GM12891 (cell line): ENCODE measurements at regions not wholly inside any gene's neighbourhood (a gene's known extent, or its start where the extent isn't known, plus 50 kb on each side); places are given as distances from the start of the nearest gene placed in this dataset.

ENCODE experiments used
- POLR2A ChIP-seq: IDR thresholded peaks from 2 replicates; pipeline ENCODE4 v1.6.1; 2011; ENCODE audit warnings: low read depth, low read length, control low read depth
- POLR2AphosphoS5 ChIP-seq: IDR thresholded peaks from 2 replicates; pipeline ENCODE4 v1.6.1; 2011; ENCODE audit warnings: low read depth, low read length, control low read depth
- POU2F2 ChIP-seq: IDR thresholded peaks from 2 replicates; pipeline ENCODE4 v1.6.1; 2011; ENCODE audit warnings: low read depth, mild to moderate bottlenecking, control low read depth, low read length, moderate library complexity
- SPI1 ChIP-seq: IDR thresholded peaks from 2 replicates; pipeline ENCODE4 v1.6.1; 2011; ENCODE audit warnings: low read depth, low read length, control low read depth
- TAF1 ChIP-seq: IDR thresholded peaks from 2 replicates; pipeline ENCODE4 v1.6.1; 2011; ENCODE audit warnings: low read depth, low read length, control low read depth

- TF ChIP-seq POLR2A (no peak), SPI1 (no peak), POLR2AphosphoS5 (no peak), TAF1 (no peak), POU2F2 (no peak)
Measured at GRCh38 chr2:3036432-3037125, 341.0 kb downstream of the EIPR1 start.
